RWPE2 (cell line): ENCODE measurements at regions not wholly inside any gene's neighbourhood (a gene's known extent, or its start where the extent isn't known, plus 50 kb on each side); places are given as distances from the start of the nearest gene placed in this dataset.

ENCODE experiments used
- ATAC-seq: fragments of 200-7000 bp; cut with Tn5 transposase; 3 replicates; pipeline ENCODE4 v1.9.1; 2021; ENCODE audit warnings: low read depth
- DNase-seq: peaks from one replicate; pipeline ENCODE4 v3.0.0-alpha.2; 2020; ENCODE audit warnings: low spot score
- H3K27ac ChIP-seq: fragments of 450-650 bp; 2 replicates; pipeline ENCODE4 v1.5.1; 2017; ENCODE audit warnings: mild to moderate bottlenecking; ENCODE audit not compliant: poor library complexity, severe bottlenecking
- H3K27me3 ChIP-seq: fragments of 250-450 bp; sonication (Bioruptor Pico); 2 replicates; pipeline ENCODE4 v1.5.1; 2021; ENCODE audit warnings: mild to moderate bottlenecking, moderate library complexity; ENCODE audit not compliant: insufficient read depth, poor library complexity, severe bottlenecking
- H3K36me3 ChIP-seq: fragments of 250-450 bp; sonication (Bioruptor Pico); 2 replicates; pipeline ENCODE4 v1.5.1; 2020; ENCODE audit warnings: low read depth, mild to moderate bottlenecking, moderate library complexity
- H3K4me1 ChIP-seq: fragments of 250-450 bp; sonication (Bioruptor Pico); 2 replicates; pipeline ENCODE4 v1.5.1; 2021; ENCODE audit warnings: mild to moderate bottlenecking, moderate library complexity; ENCODE audit not compliant: insufficient read depth, poor library complexity, severe bottlenecking
- H3K4me3 ChIP-seq: fragments of 250-450 bp; sonication (Bioruptor Pico); 2 replicates; pipeline ENCODE4 v1.5.1; 2021; ENCODE audit warnings: mild to moderate bottlenecking, moderate library complexity; ENCODE audit not compliant: severe bottlenecking
- H3K9me3 ChIP-seq: fragments of 250-450 bp; sonication (Bioruptor Pico); 2 replicates; pipeline ENCODE4 v1.5.1; 2021; ENCODE audit warnings: mild to moderate bottlenecking, moderate library complexity; ENCODE audit not compliant: severe bottlenecking
- CTCF ChIP-seq: fragments of 450-650 bp; IDR thresholded peaks from one replicate; pipeline ENCODE4 v1.5.1; 2017; ENCODE audit warnings: mild to moderate bottlenecking, moderate library complexity; ENCODE audit not compliant: poor library complexity, severe bottlenecking

- no peak overlapping the region for H3K27ac ChIP-seq
These were observed 89.2 kb upstream of the NCAM1 start for GRCh38 chr11:112871909-112872500.

GRCh38 chr11:112874980-112875379 lies 86.2 kb upstream of the NCAM1 start:
- Histone ChIP-seq H3K36me3 (no peaks in the 10 kb centered on the region), H3K27ac (no peak overlapping the region), H3K9me3 (no peaks in the 10 kb centered on the region), H3K4me3 (no peak overlapping the region), H3K4me1 (no peaks in the 10 kb centered on the region), H3K27me3 (peaks cover 16% of the 10 kb centered on the region)
- no peak for DNase-seq
- no peak for TF ChIP-seq CTCF
- ATAC-seq: no peak

More at GRCh38 chr11:112871909-112872500, 89.2 kb upstream of the NCAM1 start:
- Histone ChIP-seq H3K36me3 (no peaks in the 10 kb centered on the region), H3K4me1 (no peaks in the 10 kb centered on the region), H3K4me3 (no peak overlapping the region), H3K27me3 (peaks cover 23% of the 10 kb centered on the region), H3K9me3 (no peaks in the 10 kb centered on the region)
- DNase-seq: no peak
- TF ChIP-seq CTCF: no peak
- ATAC-seq: no peak

GRCh38 chr11:112877581-112877980 lies 83.6 kb upstream of the NCAM1 start:
- no peak for DNase-seq
- no peaks in the 10 kb centered on the region for H3K27me3 ChIP-seq
- no peak overlapping the region for H3K4me3 ChIP-seq
- H3K27ac ChIP-seq: no peak overlapping the region
- no peak for TF ChIP-seq CTCF
- no peaks in the 10 kb centered on the region for H3K9me3 ChIP-seq
- ATAC-seq: no peak
- H3K4me1 ChIP-seq: no peaks in the 10 kb centered on the region
- H3K36me3 ChIP-seq: no peaks in the 10 kb centered on the region

- ATAC-seq (no peak), DNase-seq (no peak)
- H3K27me3 ChIP-seq: no peaks in the 10 kb centered on the region
- no peaks in the 10 kb centered on the region for H3K36me3 ChIP-seq
- no peak overlapping the region for H3K27ac ChIP-seq
- H3K9me3 ChIP-seq: no peaks in the 10 kb centered on the region
- no peak overlapping the region for H3K4me3 ChIP-seq
- no peak for TF ChIP-seq CTCF
- no peaks in the 10 kb centered on the region for H3K4me1 ChIP-seq
These were observed 83.1 kb upstream of the NCAM1 start for GRCh38 chr11:112878033-112878601.

- ATAC-seq (no peak), DNase-seq (no peak)
- H3K36me3 ChIP-seq: no peaks in the 10 kb centered on the region
- H3K4me3 ChIP-seq: no peak overlapping the region
- H3K27me3 ChIP-seq: no peaks in the 10 kb centered on the region
- H3K27ac ChIP-seq: no peak overlapping the region
- no peak for TF ChIP-seq CTCF
- no peaks in the 10 kb centered on the region for H3K4me1 ChIP-seq
- no peaks in the 10 kb centered on the region for H3K9me3 ChIP-seq
These were observed 80.7 kb upstream of the NCAM1 start for GRCh38 chr11:112880495-112880894.
